ENCODE measurements at regions not wholly inside any gene's neighbourhood (a gene's known extent, or its start where the extent isn't known, plus 50 kb on each side); places are given as distances from the start of the nearest gene placed in this dataset.

DNA sequence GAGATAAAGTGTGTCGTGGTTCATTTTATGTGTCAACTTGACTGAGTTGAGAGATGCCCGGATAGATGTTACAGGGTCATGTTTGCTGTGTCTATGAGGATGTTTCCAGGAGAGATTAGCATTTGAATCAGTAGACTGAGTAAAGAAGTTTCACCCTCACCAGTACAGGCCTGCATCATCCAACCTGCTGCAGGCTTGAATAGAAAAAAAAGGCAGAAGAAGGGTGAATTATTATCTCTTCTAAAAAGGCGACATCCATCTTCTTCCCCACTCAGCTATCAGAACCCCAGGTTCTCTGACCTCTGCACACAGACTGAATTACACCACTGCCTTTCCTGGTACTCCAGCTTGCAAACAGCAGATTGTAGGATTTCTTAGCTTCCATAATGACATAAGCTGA, 1293.7 kb upstream of the FLRT2 start:
- H3K9me3 ChIP-seq (ENCODE audit: control insufficient read depth in 1 of 2, low read length in 2 of 2), result peaks cover 6 to 8% of the 10 kb centered on the region in 2 donors
- H3K27me3 ChIP-seq (ENCODE audit: control insufficient read depth in 1 of 2, insufficient read depth in 2 of 2, low read length in 2 of 2), result no peaks in the 10 kb centered on the region
- H3K27ac ChIP-seq (ENCODE audit: low read depth, low read length), result no peak overlapping the region
- H3K4me3 ChIP-seq (ENCODE audit: low read depth in 1 of 2, low read length in 2 of 2), result no peak overlapping the region
- H3K36me3 ChIP-seq (ENCODE audit: control insufficient read depth in 1 of 2, insufficient read depth in 2 of 2, low read length in 2 of 2), result no peaks in the 10 kb centered on the region
- H3K4me1 ChIP-seq (ENCODE audit: control insufficient read depth in 1 of 2, insufficient read depth in 2 of 2, low read length in 2 of 2), result no peaks in the 10 kb centered on the region
- H3K9ac ChIP-seq (ENCODE audit: low read depth in 1 of 2, low read length in 2 of 2), result no peak overlapping the region

DNA sequence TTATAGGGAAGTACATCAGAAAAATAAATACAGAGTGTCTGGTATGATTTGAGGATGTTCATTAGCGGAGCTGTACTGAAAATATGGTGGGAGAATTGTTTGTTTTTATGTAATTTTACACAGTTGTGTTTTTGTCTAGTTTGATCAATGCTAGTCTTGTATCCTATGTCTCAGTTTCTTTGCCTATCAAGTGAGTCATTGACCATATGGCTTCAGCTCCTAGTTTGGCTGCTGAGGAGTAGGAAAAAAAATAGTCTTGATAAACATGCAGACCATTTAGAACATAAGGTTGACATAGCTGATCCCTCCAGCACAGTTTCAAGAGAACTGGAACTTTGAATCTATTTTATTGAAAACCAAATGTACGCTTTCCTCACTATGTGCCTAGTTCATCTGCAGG, 1292.1 kb upstream of the FLRT2 start:
- Histone ChIP-seq H3K9ac (ENCODE audit: low read depth in 1 of 2, low read length in 2 of 2) (no peak overlapping the region), H3K36me3 (ENCODE audit: control insufficient read depth in 1 of 2, insufficient read depth in 2 of 2, low read length in 2 of 2) (no peaks in the 10 kb centered on the region), H3K4me3 (ENCODE audit: low read depth in 1 of 2, low read length in 2 of 2) (no peak overlapping the region), H3K4me1 (ENCODE audit: control insufficient read depth in 1 of 2, insufficient read depth in 2 of 2, low read length in 2 of 2) (no peaks in the 10 kb centered on the region), H3K27me3 (ENCODE audit: control insufficient read depth in 1 of 2, insufficient read depth in 2 of 2, low read length in 2 of 2) (no peaks in the 10 kb centered on the region), H3K27ac (ENCODE audit: low read depth, low read length) (no peak overlapping the region), H3K9me3 (ENCODE audit: control insufficient read depth in 1 of 2, low read length in 2 of 2) (peaks cover 7 to 17% of the 10 kb centered on the region in 2 donors)

DNA sequence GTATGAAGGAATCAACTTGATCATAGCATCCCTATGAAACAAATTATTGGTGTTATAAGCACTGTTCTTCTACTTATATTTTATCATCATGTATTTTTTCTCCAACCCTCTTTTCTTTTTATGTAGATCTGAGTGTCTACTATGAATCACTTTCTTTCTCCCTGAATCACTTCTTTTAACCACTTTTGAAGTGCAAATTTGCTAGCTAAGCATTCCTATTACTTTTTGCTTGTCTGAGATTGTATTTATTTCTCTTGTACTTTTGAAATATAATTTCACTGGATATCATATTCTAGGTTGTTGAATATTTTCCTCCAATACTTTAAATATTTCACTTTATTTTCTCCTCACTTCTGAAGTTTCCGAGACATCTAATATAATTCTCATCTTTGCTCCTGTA, 1282.3 kb upstream of the FLRT2 start:
- Histone ChIP-seq H3K36me3 (ENCODE audit: control insufficient read depth in 1 of 2, insufficient read depth in 2 of 2, low read length in 2 of 2) (no peaks in the 10 kb centered on the region), H3K27ac (ENCODE audit: low read depth, low read length) (no peak overlapping the region), H3K4me3 (ENCODE audit: low read depth in 1 of 2, low read length in 2 of 2) (no peak overlapping the region), H3K4me1 (ENCODE audit: control insufficient read depth in 1 of 2, insufficient read depth in 2 of 2, low read length in 2 of 2) (no peaks in the 10 kb centered on the region), H3K9me3 (ENCODE audit: control insufficient read depth in 1 of 2, low read length in 2 of 2) (peaks cover 4 to 11% of the 10 kb centered on the region in 2 donors), H3K27me3 (ENCODE audit: control insufficient read depth in 1 of 2, insufficient read depth in 2 of 2, low read length in 2 of 2) (no peaks in the 10 kb centered on the region), H3K9ac (ENCODE audit: low read depth in 1 of 2, low read length in 2 of 2) (no peak overlapping the region)

DNA sequence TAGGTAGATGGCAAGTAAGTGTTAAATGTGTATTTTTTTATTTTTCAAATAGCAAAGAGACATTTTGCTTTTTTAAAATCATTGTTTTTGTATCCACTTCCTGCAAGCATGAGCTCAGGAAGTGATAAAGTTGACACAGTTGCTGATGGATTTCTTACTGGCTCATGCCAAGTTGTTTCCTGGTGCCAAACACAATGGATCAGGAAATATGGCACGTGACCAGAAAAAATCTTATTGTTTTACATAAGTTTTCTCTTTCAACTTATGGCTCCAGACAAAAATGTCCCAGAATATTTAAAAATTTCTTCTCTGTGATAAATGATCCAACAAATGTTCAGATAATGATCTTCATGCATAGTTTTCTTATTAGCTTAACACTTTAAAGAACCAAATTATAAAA, 1279.1 kb upstream of the FLRT2 start:
- no peaks in the 10 kb centered on the region for H3K36me3 ChIP-seq (ENCODE audit: control insufficient read depth in 1 of 2, insufficient read depth in 2 of 2, low read length in 2 of 2)
- H3K9ac ChIP-seq (ENCODE audit: low read depth in 1 of 2, low read length in 2 of 2), result no peak overlapping the region
- no peaks in the 10 kb centered on the region for H3K27me3 ChIP-seq (ENCODE audit: control insufficient read depth in 1 of 2, insufficient read depth in 2 of 2, low read length in 2 of 2)
- peaks cover 3 to 12% of the 10 kb centered on the region in 2 donors for H3K9me3 ChIP-seq (ENCODE audit: control insufficient read depth in 1 of 2, low read length in 2 of 2)
- H3K4me3 ChIP-seq (ENCODE audit: low read depth in 1 of 2, low read length in 2 of 2), result no peak overlapping the region
- H3K4me1 ChIP-seq (ENCODE audit: control insufficient read depth in 1 of 2, insufficient read depth in 2 of 2, low read length in 2 of 2), result no peaks in the 10 kb centered on the region
- no peak overlapping the region for H3K27ac ChIP-seq (ENCODE audit: low read depth, low read length)

DNA sequence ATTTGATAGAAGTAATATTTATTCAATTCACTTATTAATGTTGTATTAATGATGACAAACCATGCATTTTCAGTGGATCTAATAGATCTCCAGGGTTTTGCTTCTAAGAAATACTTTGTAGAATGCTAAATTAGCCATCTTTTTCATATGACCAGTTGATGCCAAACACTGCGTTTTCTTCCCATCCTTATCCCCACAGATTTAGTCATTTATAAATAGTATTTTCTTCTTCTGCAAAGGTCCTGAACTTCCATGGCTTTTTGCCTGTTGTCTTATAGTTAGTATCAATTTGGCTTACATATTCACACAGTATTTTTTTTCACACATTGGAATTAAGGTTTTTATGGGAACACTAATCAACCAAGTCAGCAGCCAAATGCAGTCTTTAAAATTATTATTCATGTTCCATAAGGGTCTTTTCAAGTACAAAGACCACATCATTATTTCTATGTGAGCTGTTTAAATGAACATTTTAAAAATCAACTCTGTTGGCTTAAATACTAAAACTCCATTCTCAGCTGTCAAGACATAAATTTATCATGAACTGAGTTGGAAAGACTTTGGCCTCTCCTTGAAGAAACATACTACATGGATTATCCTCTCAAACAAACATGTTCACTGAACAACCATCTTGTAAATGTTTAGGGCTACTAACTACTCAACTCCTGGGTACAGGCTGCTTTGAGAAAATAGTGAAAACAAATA, 1278.4 kb upstream of the FLRT2 start:
- Histone ChIP-seq H3K27ac (ENCODE audit: low read depth, low read length) (no peak overlapping the region), H3K27me3 (ENCODE audit: control insufficient read depth in 1 of 2, insufficient read depth in 2 of 2, low read length in 2 of 2) (no peaks in the 10 kb centered on the region), H3K36me3 (ENCODE audit: control insufficient read depth in 1 of 2, insufficient read depth in 2 of 2, low read length in 2 of 2) (no peaks in the 10 kb centered on the region), H3K4me3 (ENCODE audit: low read depth in 1 of 2, low read length in 2 of 2) (no peak overlapping the region), H3K9me3 (ENCODE audit: control insufficient read depth in 1 of 2, low read length in 2 of 2) (peaks cover 3 to 12% of the 10 kb centered on the region in 2 donors), H3K9ac (ENCODE audit: low read depth in 1 of 2, low read length in 2 of 2) (no peak overlapping the region), H3K4me1 (ENCODE audit: control insufficient read depth in 1 of 2, insufficient read depth in 2 of 2, low read length in 2 of 2) (no peaks in the 10 kb centered on the region)

DNA sequence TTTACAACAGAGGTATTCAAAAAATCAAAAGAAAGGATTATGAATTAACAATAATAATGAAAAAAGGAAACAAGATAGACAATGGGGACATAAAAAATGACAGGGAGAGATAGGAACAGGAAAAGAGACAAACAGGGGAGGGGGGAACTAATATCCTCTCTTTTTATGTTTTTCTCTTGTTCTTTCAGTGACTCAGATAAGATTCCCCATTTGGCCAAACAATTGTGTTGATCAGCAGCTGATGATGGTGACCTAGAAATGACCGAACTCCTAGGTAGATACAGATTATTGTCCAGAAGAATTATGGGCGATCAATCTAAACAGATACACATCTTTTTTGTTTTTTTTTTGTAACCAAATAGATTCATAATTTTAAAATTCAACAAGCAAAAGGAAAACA, 1277.2 kb upstream of the FLRT2 start:
- Histone ChIP-seq H3K4me1 (ENCODE audit: control insufficient read depth in 1 of 2, insufficient read depth in 2 of 2, low read length in 2 of 2) (no peaks in the 10 kb centered on the region), H3K4me3 (ENCODE audit: low read depth in 1 of 2, low read length in 2 of 2) (no peak overlapping the region), H3K27me3 (ENCODE audit: control insufficient read depth in 1 of 2, insufficient read depth in 2 of 2, low read length in 2 of 2) (no peaks in the 10 kb centered on the region), H3K27ac (ENCODE audit: low read depth, low read length) (no peak overlapping the region), H3K9me3 (ENCODE audit: control insufficient read depth in 1 of 2, low read length in 2 of 2) (peaks cover 3 to 12% of the 10 kb centered on the region in 2 donors), H3K36me3 (ENCODE audit: control insufficient read depth in 1 of 2, insufficient read depth in 2 of 2, low read length in 2 of 2) (no peaks in the 10 kb centered on the region), H3K9ac (ENCODE audit: low read depth in 1 of 2, low read length in 2 of 2) (no peak overlapping the region)

DNA sequence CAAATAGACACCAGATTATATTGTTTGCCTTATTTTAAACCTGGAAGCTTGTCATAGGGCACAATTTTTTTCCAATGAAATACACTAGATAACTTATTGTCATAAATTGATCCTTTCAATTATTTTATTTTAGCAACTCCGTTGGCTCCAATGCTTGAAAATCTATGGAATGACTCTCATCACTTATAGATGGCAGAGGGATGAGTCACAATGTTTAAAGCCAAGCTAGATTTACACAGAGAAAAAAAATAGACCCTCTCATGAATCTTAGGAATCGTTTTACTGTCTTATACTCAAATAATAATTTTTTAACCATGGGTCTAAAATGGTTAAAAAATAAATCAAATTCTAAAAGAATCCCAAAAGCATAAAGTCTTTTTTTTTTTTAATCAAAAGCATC, 1276.6 kb upstream of the FLRT2 start:
- Histone ChIP-seq H3K9ac (ENCODE audit: low read depth in 1 of 2, low read length in 2 of 2) (no peak overlapping the region), H3K36me3 (ENCODE audit: control insufficient read depth in 1 of 2, insufficient read depth in 2 of 2, low read length in 2 of 2) (no peaks in the 10 kb centered on the region), H3K4me1 (ENCODE audit: control insufficient read depth in 1 of 2, insufficient read depth in 2 of 2, low read length in 2 of 2) (no peaks in the 10 kb centered on the region), H3K4me3 (ENCODE audit: low read depth in 1 of 2, low read length in 2 of 2) (no peak overlapping the region), H3K27me3 (ENCODE audit: control insufficient read depth in 1 of 2, insufficient read depth in 2 of 2, low read length in 2 of 2) (no peaks in the 10 kb centered on the region), H3K27ac (ENCODE audit: low read depth, low read length) (no peak overlapping the region), H3K9me3 (ENCODE audit: control insufficient read depth in 1 of 2, low read length in 2 of 2) (peaks cover 5 to 9% of the 10 kb centered on the region in 2 donors)

DNA sequence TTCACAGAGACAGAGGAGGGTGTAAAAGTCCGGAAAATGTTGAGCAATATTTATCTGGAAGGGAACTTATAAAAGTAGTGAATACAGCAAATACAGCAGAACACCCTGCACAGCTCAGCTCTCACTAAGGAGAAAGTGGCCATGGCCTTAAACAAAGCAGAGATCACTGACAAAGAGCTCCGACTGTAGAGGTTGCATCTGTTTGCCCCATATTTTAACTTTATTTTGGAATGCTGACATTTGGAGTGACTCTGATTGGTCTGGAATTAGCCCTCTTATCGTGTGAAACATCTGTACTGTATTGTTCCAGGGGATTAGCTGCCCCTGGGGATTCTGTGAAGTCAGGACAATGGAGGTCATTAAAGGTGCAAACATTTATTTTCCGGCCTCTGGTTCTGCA, 1275.7 kb upstream of the FLRT2 start:
- Histone ChIP-seq H3K9ac (ENCODE audit: low read depth in 1 of 2, low read length in 2 of 2) (no peak overlapping the region), H3K27ac (ENCODE audit: low read depth, low read length) (no peak overlapping the region), H3K9me3 (ENCODE audit: control insufficient read depth in 1 of 2, low read length in 2 of 2) (peaks cover 8% of the 10 kb centered on the region in 2 donors), H3K4me1 (ENCODE audit: control insufficient read depth in 1 of 2, insufficient read depth in 2 of 2, low read length in 2 of 2) (no peaks in the 10 kb centered on the region), H3K27me3 (ENCODE audit: control insufficient read depth in 1 of 2, insufficient read depth in 2 of 2, low read length in 2 of 2) (no peaks in the 10 kb centered on the region), H3K36me3 (ENCODE audit: control insufficient read depth in 1 of 2, insufficient read depth in 2 of 2, low read length in 2 of 2) (no peaks in the 10 kb centered on the region), H3K4me3 (ENCODE audit: low read depth in 1 of 2, low read length in 2 of 2) (no peak overlapping the region)

DNA sequence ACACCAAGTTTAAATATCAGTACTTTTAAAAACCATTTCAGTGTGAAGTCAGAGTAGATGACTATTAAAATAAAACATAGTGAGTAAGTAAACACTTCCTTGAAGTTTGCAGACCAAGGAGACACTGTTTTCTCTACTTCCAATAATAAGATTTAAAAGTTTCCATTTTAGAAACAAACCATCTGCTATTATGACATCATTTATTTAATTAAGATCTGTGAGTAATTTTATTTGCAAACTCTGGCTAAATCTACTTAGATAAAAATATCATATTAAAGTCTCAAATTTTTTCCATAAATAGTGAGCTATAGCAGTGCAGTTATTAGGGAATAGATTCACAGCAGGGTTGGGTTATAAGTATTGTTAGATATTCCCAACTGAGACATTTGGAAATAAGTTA, 1267.0 kb upstream of the FLRT2 start:
- no peaks in the 10 kb centered on the region for H3K36me3 ChIP-seq (ENCODE audit: control insufficient read depth in 1 of 2, insufficient read depth in 2 of 2, low read length in 2 of 2)
- H3K9ac ChIP-seq (ENCODE audit: low read depth in 1 of 2, low read length in 2 of 2), result no peak overlapping the region
- no peaks in the 10 kb centered on the region for H3K27me3 ChIP-seq (ENCODE audit: control insufficient read depth in 1 of 2, insufficient read depth in 2 of 2, low read length in 2 of 2)
- no peak overlapping the region for H3K4me3 ChIP-seq (ENCODE audit: low read depth in 1 of 2, low read length in 2 of 2)
- no peaks in the 10 kb centered on the region for H3K4me1 ChIP-seq (ENCODE audit: control insufficient read depth in 1 of 2, insufficient read depth in 2 of 2, low read length in 2 of 2)
- H3K27ac ChIP-seq (ENCODE audit: low read depth, low read length), result no peak overlapping the region
- H3K9me3 ChIP-seq (ENCODE audit: control insufficient read depth in 1 of 2, low read length in 2 of 2), result peaks cover 5 to 9% of the 10 kb centered on the region in 2 donors

DNA sequence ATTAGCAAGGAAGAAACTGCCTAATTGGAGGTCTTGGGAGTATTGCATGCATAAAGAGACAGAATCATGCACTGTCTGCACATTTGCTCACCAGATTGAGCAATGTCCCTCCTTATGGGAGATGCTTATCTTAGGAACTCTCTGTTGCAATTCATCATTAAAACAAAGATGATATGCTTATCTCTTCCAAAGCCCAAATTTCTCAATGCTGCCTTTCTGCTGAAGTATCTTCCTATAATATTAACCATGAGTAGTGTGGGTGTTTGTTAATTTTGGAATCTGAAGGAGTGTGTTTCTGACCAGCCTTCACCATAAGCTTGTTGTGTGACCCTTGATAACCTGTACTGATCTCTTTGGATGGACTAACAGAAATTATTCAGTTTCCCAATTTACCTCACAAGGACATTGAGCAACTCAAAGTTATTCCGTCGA, 1257.6 kb upstream of the FLRT2 start:
- Histone ChIP-seq H3K36me3 (ENCODE audit: control insufficient read depth in 1 of 2, insufficient read depth in 2 of 2, low read length in 2 of 2) (no peaks in the 10 kb centered on the region), H3K27ac (ENCODE audit: low read depth, low read length) (no peak overlapping the region), H3K4me3 (ENCODE audit: low read depth in 1 of 2, low read length in 2 of 2) (no peak overlapping the region), H3K9me3 (ENCODE audit: control insufficient read depth in 1 of 2, low read length in 2 of 2) (peaks cover 12 to 17% of the 10 kb centered on the region in 2 donors), H3K4me1 (ENCODE audit: control insufficient read depth in 1 of 2, insufficient read depth in 2 of 2, low read length in 2 of 2) (no peaks in the 10 kb centered on the region), H3K9ac (ENCODE audit: low read depth in 1 of 2, low read length in 2 of 2) (no peak overlapping the region), H3K27me3 (ENCODE audit: control insufficient read depth in 1 of 2, insufficient read depth in 2 of 2, low read length in 2 of 2) (no peaks in the 10 kb centered on the region)
